K562 (cell line): ENCODE measurements at regions not wholly inside any gene's neighbourhood (a gene's known extent, or its start where the extent isn't known, plus 50 kb on each side); places are given as distances from the start of the nearest gene placed in this dataset.

Experiments used
- BRCA1 ChIP-seq, 2 experiments: fragments of 450-650 bp in 1 of 2; sonication (generic) in 1 of 2; formaldehyde crosslinking in 1 of 2; IDR thresholded peaks; 2 replicates each; pipeline versions ENCODE4 v1.5.0 to v1.6.1; 2017 to 2020; ENCODE audit warnings: mild to moderate bottlenecking in 1 of 2, missing genetic modification reagents in 1 of 2
- RB1 ChIP-seq: fragments of 450-650 bp; IDR thresholded peaks from 2 replicates; pipeline ENCODE4 v1.6.1; 2017; ENCODE audit warnings: low read depth, mild to moderate bottlenecking
- SMC3 ChIP-seq: conservative IDR thresholded peaks from 2 replicates; pipeline ENCODE4 v1.6.1; 2011; ENCODE audit warnings: low read depth, low read length, improper control_type of control experiment; ENCODE audit not compliant: insufficient read depth
- TBP ChIP-seq: optimal IDR thresholded peaks from 2 replicates; pipeline ENCODE3; 2011; ENCODE audit warnings: low read depth, low read length, improper control_type of control experiment
- ZNF76 ChIP-seq: fragments of 250-450 bp; sonication (Bioruptor Pico); IDR thresholded peaks from 2 replicates; pipeline ENCODE4 v1.4.0; 2020; ENCODE audit warnings: mild to moderate bottlenecking, moderate library complexity, borderline replicate concordance
- TF ChIP-seq, protein P1 (sequence below): fragments of 450-650 bp; IDR thresholded peaks from 2 replicates; pipeline ENCODE4 v1.6.1; 2014; ENCODE audit warnings: low read depth, mild to moderate bottlenecking, moderate library complexity, borderline replicate concordance
- TF ChIP-seq, protein P2 (sequence below): fragments of 200-800 bp; sonication (Bioruptor generic); IDR thresholded peaks from 2 replicates; pipeline ENCODE4 v1.6.1; 2017; ENCODE audit warnings: missing genetic modification characterization, missing compliant biosample characterization
- TF ChIP-seq, protein P3 (sequence below), 3 experiments: IDR thresholded peaks in 2 of 3; conservative IDR thresholded peaks in 1 of 3; 2 replicates each; pipeline ENCODE4 v1.5.1; 2011 to 2012; ENCODE audit warnings: low read length in 3 of 3, mild to moderate bottlenecking in 3 of 3, control low read depth in 2 of 3, improper control_type of control experiment in 1 of 3, inconsistent platforms in 1 of 3, low read depth in 1 of 3, mixed read lengths in 1 of 3, moderate library complexity in 1 of 3; ENCODE audit not compliant: insufficient read depth in 2 of 3

DNA sequence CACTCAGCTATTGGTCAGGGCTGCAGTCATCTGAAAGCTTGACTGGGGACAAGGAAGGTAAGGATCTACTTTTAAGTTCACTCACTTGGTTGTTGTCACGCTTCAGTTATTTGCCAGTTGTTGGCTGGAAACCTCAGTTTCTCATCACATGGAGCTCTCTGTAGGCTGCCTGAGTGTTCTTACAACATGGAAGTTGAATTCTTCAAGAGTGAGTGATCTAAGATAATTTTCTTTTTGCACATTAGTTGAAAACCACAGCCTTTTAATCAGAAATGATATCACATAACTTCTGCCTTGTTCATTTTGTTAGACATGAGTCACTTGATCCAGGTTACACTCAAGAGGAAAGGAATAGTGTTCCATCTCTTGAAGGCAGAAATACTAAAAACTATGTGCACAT is 552.7 kb downstream of the RAPGEF2 start:
- TF ChIP-seq, protein P1, sequence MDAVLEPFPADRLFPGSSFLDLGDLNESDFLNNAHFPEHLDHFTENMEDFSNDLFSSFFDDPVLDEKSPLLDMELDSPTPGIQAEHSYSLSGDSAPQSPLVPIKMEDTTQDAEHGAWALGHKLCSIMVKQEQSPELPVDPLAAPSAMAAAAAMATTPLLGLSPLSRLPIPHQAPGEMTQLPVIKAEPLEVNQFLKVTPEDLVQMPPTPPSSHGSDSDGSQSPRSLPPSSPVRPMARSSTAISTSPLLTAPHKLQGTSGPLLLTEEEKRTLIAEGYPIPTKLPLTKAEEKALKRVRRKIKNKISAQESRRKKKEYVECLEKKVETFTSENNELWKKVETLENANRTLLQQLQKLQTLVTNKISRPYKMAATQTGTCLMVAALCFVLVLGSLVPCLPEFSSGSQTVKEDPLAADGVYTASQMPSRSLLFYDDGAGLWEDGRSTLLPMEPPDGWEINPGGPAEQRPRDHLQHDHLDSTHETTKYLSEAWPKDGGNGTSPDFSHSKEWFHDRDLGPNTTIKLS, result no peak
- TF ChIP-seq BRCA1 (IDR thresholded peaks at IDR 0.05) (no peak), BRCA1 (CRISPR knock-in tag; IDR thresholded peaks at IDR 0.05) (no peak), RB1 (no peak), ZNF76 (CRISPR knock-in tag) (no peak), TBP (no peak), SMC3 (no peak)
- TF ChIP-seq, protein P2, sequence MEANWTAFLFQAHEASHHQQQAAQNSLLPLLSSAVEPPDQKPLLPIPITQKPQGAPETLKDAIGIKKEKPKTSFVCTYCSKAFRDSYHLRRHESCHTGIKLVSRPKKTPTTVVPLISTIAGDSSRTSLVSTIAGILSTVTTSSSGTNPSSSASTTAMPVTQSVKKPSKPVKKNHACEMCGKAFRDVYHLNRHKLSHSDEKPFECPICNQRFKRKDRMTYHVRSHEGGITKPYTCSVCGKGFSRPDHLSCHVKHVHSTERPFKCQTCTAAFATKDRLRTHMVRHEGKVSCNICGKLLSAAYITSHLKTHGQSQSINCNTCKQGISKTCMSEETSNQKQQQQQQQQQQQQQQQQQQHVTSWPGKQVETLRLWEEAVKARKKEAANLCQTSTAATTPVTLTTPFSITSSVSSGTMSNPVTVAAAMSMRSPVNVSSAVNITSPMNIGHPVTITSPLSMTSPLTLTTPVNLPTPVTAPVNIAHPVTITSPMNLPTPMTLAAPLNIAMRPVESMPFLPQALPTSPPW (CRISPR knock-in tag), result no peak
- TF ChIP-seq, protein P3, sequence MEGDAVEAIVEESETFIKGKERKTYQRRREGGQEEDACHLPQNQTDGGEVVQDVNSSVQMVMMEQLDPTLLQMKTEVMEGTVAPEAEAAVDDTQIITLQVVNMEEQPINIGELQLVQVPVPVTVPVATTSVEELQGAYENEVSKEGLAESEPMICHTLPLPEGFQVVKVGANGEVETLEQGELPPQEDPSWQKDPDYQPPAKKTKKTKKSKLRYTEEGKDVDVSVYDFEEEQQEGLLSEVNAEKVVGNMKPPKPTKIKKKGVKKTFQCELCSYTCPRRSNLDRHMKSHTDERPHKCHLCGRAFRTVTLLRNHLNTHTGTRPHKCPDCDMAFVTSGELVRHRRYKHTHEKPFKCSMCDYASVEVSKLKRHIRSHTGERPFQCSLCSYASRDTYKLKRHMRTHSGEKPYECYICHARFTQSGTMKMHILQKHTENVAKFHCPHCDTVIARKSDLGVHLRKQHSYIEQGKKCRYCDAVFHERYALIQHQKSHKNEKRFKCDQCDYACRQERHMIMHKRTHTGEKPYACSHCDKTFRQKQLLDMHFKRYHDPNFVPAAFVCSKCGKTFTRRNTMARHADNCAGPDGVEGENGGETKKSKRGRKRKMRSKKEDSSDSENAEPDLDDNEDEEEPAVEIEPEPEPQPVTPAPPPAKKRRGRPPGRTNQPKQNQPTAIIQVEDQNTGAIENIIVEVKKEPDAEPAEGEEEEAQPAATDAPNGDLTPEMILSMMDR (IDR thresholded peaks at IDR 0.05 in 2 of 3, conservative IDR thresholded peaks at IDR 0.05 in 1 of 3; ENCODE audit: insufficient read depth in 2 of 3, low read depth in 1 of 3, low read length in 3 of 3), result no peak
